ENCODE measurements at regions not wholly inside any gene's neighbourhood (a gene's known extent, or its start where the extent isn't known, plus 50 kb on each side); places are given as distances from the start of the nearest gene placed in this dataset.

DNA sequence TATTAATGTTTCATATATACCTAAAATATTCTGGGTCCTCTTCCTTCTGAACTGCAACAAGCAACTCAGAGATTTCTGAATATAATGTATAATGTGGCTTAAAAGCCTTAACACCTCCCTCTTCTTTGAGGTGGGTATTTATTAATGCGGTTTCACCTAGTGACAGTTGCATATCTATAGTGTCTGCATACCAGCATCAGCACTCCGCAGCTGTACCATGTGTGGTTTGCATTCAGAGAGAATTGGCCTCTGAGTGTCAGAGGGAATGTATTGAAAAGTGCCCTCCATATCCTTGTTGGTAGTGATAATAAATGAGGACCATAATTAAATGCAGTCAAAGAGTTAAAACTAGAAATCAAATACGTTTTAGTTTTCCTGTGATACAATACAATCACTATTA, 256.6 kb upstream of the ARRDC3 start:
- no peaks in the 10 kb centered on the region for H3K9me3 Mint-ChIP-seq
- no peaks in the 10 kb centered on the region for H3K36me3 Mint-ChIP-seq
- DNase-seq (ENCODE audit: low spot score): no peak
- POLR2A ChIA-PET: no interaction called here
- no peak overlapping the region for H3K27ac Mint-ChIP-seq
- ATAC-seq: peak; percentile 61; the same call in 1 of the 2 replicates
- H3K4me3 Mint-ChIP-seq: no peak overlapping the region
- peaks cover 20% of the 10 kb centered on the region for H3K4me1 Mint-ChIP-seq
- no peaks in the 10 kb centered on the region for H3K27me3 Mint-ChIP-seq (ENCODE audit: low read depth)
- CTCF ChIA-PET: no interaction called here
- TF ChIP-seq, protein P1, sequence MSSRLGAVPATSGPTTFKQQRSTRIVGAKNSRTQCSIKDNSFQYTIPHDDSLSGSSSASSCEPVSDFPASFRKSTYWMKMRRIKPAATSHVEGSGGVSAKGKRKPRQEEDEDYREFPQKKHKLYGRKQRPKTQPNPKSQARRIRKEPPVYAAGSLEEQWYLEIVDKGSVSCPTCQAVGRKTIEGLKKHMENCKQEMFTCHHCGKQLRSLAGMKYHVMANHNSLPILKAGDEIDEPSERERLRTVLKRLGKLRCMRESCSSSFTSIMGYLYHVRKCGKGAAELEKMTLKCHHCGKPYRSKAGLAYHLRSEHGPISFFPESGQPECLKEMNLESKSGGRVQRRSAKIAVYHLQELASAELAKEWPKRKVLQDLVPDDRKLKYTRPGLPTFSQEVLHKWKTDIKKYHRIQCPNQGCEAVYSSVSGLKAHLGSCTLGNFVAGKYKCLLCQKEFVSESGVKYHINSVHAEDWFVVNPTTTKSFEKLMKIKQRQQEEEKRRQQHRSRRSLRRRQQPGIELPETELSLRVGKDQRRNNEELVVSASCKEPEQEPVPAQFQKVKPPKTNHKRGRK (CRISPR knock-in tag; IDR thresholded peaks at IDR 0.05; ENCODE audit: borderline replicate concordance): no peak
- TF ChIP-seq CREM (CRISPR knock-in tag; IDR thresholded peaks at IDR 0.05): no peak
- TF ChIP-seq, protein P2, sequence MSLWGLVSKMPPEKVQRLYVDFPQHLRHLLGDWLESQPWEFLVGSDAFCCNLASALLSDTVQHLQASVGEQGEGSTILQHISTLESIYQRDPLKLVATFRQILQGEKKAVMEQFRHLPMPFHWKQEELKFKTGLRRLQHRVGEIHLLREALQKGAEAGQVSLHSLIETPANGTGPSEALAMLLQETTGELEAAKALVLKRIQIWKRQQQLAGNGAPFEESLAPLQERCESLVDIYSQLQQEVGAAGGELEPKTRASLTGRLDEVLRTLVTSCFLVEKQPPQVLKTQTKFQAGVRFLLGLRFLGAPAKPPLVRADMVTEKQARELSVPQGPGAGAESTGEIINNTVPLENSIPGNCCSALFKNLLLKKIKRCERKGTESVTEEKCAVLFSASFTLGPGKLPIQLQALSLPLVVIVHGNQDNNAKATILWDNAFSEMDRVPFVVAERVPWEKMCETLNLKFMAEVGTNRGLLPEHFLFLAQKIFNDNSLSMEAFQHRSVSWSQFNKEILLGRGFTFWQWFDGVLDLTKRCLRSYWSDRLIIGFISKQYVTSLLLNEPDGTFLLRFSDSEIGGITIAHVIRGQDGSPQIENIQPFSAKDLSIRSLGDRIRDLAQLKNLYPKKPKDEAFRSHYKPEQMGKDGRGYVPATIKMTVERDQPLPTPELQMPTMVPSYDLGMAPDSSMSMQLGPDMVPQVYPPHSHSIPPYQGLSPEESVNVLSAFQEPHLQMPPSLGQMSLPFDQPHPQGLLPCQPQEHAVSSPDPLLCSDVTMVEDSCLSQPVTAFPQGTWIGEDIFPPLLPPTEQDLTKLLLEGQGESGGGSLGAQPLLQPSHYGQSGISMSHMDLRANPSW (CRISPR knock-in tag; conservative IDR thresholded peaks at IDR 0.05; ENCODE audit: low read depth): no peak
- TF ChIP-seq, protein P3, sequence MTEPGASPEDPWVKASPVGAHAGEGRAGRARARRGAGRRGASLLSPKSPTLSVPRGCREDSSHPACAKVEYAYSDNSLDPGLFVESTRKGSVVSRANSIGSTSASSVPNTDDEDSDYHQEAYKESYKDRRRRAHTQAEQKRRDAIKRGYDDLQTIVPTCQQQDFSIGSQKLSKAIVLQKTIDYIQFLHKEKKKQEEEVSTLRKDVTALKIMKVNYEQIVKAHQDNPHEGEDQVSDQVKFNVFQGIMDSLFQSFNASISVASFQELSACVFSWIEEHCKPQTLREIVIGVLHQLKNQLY (CRISPR knock-in tag; IDR thresholded peaks at IDR 0.05): no peak
- TF ChIP-seq, protein P4, sequence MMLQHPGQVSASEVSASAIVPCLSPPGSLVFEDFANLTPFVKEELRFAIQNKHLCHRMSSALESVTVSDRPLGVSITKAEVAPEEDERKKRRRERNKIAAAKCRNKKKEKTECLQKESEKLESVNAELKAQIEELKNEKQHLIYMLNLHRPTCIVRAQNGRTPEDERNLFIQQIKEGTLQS (CRISPR knock-in tag; conservative IDR thresholded peaks at IDR 0.05): no peak
- TF ChIP-seq OVOL2 (CRISPR knock-in tag; IDR thresholded peaks at IDR 0.05; ENCODE audit: borderline replicate concordance): no peak
- TF ChIP-seq SOX15 (CRISPR knock-in tag; IDR thresholded peaks at IDR 0.05): no peak
- no peak for TF ChIP-seq JUN (CRISPR knock-in tag; IDR thresholded peaks at IDR 0.05)
- TF ChIP-seq ZNF396 (CRISPR knock-in tag; IDR thresholded peaks at IDR 0.05; ENCODE audit: borderline replicate concordance): no peak

DNA sequence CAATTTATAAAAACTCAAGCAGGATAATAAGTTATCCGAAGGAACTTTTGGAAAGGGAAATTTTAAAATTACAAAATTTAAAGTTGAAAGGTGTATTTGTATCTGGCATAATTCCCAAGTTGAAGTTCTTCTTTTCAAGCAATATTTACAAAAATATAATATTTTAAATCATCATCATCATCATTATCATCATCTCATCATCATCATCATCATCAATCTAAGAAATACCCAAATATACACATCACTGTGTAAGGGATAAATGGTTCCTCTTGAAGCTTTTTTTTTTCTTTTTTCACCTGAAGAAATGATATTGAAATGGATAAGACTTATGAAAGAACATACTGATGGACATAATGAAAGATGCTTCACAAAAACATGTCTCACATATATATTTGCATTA, 254.9 kb upstream of the ARRDC3 start:
- CTCF ChIA-PET: no interaction called here
- POLR2A ChIA-PET: no interaction called here
- no peak overlapping the region for H3K4me3 Mint-ChIP-seq
- no peaks in the 10 kb centered on the region for H3K27me3 Mint-ChIP-seq (ENCODE audit: low read depth)
- H3K27ac Mint-ChIP-seq: no peak overlapping the region
- H3K4me1 Mint-ChIP-seq: peaks cover 17% of the 10 kb centered on the region
- no peak for ATAC-seq
- H3K9me3 Mint-ChIP-seq: no peaks in the 10 kb centered on the region
- TF ChIP-seq ZBTB21 (CRISPR knock-in tag; IDR thresholded peaks at IDR 0.05; ENCODE audit: borderline replicate concordance): no peak
- no peak for TF ChIP-seq ZNF232 (CRISPR knock-in tag; IDR thresholded peaks at IDR 0.05)
- TF ChIP-seq SOX15 (CRISPR knock-in tag; IDR thresholded peaks at IDR 0.05): no peak
- TF ChIP-seq, protein P5, sequence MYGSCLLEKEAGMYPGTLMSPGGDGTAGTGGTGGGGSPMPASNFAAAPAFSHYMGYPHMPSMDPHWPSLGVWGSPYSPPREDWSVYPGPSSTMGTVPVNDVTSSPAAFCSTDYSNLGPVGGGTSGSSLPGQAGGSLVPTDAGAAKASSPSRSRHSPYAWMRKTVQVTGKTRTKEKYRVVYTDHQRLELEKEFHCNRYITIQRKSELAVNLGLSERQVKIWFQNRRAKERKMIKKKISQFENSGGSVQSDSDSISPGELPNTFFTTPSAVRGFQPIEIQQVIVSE (CRISPR knock-in tag; IDR thresholded peaks at IDR 0.05; ENCODE audit: borderline replicate concordance): no peak
- TF ChIP-seq HMGA2 (CRISPR knock-in tag; IDR thresholded peaks at IDR 0.05): no peak
- TF ChIP-seq, protein P6, sequence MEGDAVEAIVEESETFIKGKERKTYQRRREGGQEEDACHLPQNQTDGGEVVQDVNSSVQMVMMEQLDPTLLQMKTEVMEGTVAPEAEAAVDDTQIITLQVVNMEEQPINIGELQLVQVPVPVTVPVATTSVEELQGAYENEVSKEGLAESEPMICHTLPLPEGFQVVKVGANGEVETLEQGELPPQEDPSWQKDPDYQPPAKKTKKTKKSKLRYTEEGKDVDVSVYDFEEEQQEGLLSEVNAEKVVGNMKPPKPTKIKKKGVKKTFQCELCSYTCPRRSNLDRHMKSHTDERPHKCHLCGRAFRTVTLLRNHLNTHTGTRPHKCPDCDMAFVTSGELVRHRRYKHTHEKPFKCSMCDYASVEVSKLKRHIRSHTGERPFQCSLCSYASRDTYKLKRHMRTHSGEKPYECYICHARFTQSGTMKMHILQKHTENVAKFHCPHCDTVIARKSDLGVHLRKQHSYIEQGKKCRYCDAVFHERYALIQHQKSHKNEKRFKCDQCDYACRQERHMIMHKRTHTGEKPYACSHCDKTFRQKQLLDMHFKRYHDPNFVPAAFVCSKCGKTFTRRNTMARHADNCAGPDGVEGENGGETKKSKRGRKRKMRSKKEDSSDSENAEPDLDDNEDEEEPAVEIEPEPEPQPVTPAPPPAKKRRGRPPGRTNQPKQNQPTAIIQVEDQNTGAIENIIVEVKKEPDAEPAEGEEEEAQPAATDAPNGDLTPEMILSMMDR (IDR thresholded peaks at IDR 0.05): no peak
- TF ChIP-seq, protein P7, sequence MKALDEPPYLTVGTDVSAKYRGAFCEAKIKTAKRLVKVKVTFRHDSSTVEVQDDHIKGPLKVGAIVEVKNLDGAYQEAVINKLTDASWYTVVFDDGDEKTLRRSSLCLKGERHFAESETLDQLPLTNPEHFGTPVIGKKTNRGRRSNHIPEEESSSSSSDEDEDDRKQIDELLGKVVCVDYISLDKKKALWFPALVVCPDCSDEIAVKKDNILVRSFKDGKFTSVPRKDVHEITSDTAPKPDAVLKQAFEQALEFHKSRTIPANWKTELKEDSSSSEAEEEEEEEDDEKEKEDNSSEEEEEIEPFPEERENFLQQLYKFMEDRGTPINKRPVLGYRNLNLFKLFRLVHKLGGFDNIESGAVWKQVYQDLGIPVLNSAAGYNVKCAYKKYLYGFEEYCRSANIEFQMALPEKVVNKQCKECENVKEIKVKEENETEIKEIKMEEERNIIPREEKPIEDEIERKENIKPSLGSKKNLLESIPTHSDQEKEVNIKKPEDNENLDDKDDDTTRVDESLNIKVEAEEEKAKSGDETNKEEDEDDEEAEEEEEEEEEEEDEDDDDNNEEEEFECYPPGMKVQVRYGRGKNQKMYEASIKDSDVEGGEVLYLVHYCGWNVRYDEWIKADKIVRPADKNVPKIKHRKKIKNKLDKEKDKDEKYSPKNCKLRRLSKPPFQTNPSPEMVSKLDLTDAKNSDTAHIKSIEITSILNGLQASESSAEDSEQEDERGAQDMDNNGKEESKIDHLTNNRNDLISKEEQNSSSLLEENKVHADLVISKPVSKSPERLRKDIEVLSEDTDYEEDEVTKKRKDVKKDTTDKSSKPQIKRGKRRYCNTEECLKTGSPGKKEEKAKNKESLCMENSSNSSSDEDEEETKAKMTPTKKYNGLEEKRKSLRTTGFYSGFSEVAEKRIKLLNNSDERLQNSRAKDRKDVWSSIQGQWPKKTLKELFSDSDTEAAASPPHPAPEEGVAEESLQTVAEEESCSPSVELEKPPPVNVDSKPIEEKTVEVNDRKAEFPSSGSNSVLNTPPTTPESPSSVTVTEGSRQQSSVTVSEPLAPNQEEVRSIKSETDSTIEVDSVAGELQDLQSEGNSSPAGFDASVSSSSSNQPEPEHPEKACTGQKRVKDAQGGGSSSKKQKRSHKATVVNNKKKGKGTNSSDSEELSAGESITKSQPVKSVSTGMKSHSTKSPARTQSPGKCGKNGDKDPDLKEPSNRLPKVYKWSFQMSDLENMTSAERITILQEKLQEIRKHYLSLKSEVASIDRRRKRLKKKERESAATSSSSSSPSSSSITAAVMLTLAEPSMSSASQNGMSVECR (CRISPR knock-in tag; IDR thresholded peaks at IDR 0.05; ENCODE audit: borderline replicate concordance): no peak
- no peak for TF ChIP-seq NFE2L1 (CRISPR knock-in tag; IDR thresholded peaks at IDR 0.05)
- DNase-seq (ENCODE audit: low spot score): no peak
- H3K36me3 Mint-ChIP-seq: no peaks in the 10 kb centered on the region
